NCI-H2081 (cell line): ENCODE measurements at regions not wholly inside any gene's neighbourhood (a gene's known extent, or its start where the extent isn't known, plus 50 kb on each side); places are given as distances from the start of the nearest gene placed in this dataset.
"Not testable (repeated sequence)": the region's sequence is repeated elsewhere in the genome, so short reads cannot be mapped to it uniquely, and the experiment has no call there.

ENCODE experiments used
- DNase-seq, 2 experiments: peaks; one replicate each; lab custom pipeline; 2025; lab: John Stamatoyannopoulos, UW

GRCh38 chr7:12004581-12004980 lies 172.6 kb upstream of the THSD7A start:
- no peak for DNase-seq

GRCh38 chr7:12007576-12007975 lies 175.6 kb upstream of the THSD7A start:
- peak in 1 of 2 experiments; percentile 2 for DNase-seq

- no peak for DNase-seq
Measured at GRCh38 chr7:12013983-12014382, 182.0 kb upstream of the THSD7A start.

- no peak for DNase-seq
Measured at GRCh38 chr7:12016439-12016838, 184.4 kb upstream of the THSD7A start.

- no peak for DNase-seq
Measured at GRCh38 chr7:12017046-12017445, 185.0 kb upstream of the THSD7A start.

- DNase-seq = not testable (repeated sequence)
Measured at GRCh38 chr7:12022011-12022410, 189.1 kb upstream of the TMEM106B start.

GRCh38 chr7:12025246-12025645 lies 185.8 kb upstream of the TMEM106B start:
- DNase-seq = no peak

GRCh38 chr7:12028508-12028907 lies 182.6 kb upstream of the TMEM106B start:
- no peak for DNase-seq

GRCh38 chr7:12030116-12030515 lies 181.0 kb upstream of the TMEM106B start:
- no peak for DNase-seq

GRCh38 chr7:12031186-12031585 lies 179.9 kb upstream of the TMEM106B start:
- DNase-seq = no peak

- no peak for DNase-seq
Measured at GRCh38 chr7:12031638-12032037, 179.5 kb upstream of the TMEM106B start.

- no peak for DNase-seq
Measured at GRCh38 chr7:12032146-12032545, 178.9 kb upstream of the TMEM106B start.

- not testable (repeated sequence) for DNase-seq
Measured at GRCh38 chr7:12043457-12043856, 167.6 kb upstream of the TMEM106B start.

- no peak for DNase-seq
Measured at GRCh38 chr7:12052211-12052610, 158.9 kb upstream of the TMEM106B start.

GRCh38 chr7:12053561-12053960 lies 157.5 kb upstream of the TMEM106B start:
- no peak for DNase-seq

- DNase-seq = no peak
Measured at GRCh38 chr7:12054830-12055229, 156.3 kb upstream of the TMEM106B start.

- no peak for DNase-seq
Measured at GRCh38 chr7:12056381-12056780, 154.7 kb upstream of the TMEM106B start.

GRCh38 chr7:12056977-12057376 lies 154.1 kb upstream of the TMEM106B start:
- no peak for DNase-seq

- DNase-seq = no peak
Measured at GRCh38 chr7:12062062-12062461, 149.0 kb upstream of the TMEM106B start.

GRCh38 chr7:12064586-12065127 lies 146.4 kb upstream of the TMEM106B start:
- no peak for DNase-seq

- no peak for DNase-seq
Measured at GRCh38 chr7:12066004-12066403, 145.1 kb upstream of the TMEM106B start.

- DNase-seq = no peak
Measured at GRCh38 chr7:12066521-12066920, 144.6 kb upstream of the TMEM106B start.

GRCh38 chr7:12067156-12067831 lies 143.8 kb upstream of the TMEM106B start:
- DNase-seq = peak; percentile 63 to 72

GRCh38 chr7:12069757-12070156 lies 141.3 kb upstream of the TMEM106B start:
- no peak for DNase-seq
